Glomerular visceral epithelial cell (primary cell): ENCODE measurements at regions not wholly inside any gene's neighbourhood (a gene's known extent, or its start where the extent isn't known, plus 50 kb on each side); places are given as distances from the start of the nearest gene placed in this dataset.

Source experiments
- DNase-seq: peaks from one replicate; pipeline ENCODE4 v3.0.0-alpha.2; 2016; ENCODE audit errors: extremely low spot score

DNA sequence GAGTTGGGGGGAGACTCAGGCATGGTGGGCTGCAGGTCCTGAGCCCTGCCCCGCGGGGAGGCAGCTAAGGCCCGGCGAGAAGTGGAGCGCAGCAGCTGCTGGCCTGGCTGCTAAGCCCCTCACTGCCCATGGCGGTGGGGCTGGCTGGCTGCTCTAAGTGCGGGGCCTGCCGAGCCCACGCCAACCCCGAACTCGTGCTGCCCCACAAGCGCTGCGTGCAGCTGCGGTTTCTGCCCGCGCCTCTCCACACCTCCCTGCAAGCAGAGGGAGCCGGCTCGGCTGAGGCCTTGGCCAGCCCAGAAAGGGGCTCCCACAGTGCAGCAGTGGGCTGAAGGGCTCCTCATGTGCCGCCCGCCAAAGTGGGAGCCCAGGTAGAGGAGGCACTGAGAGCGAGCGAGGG is 1355.1 kb upstream of the WWC1 start:
- no peak for DNase-seq

- DNase-seq, result no peak
Observed at GRCh38 chr5:166938071-166938470, 1353.4 kb upstream of the WWC1 start.

DNA sequence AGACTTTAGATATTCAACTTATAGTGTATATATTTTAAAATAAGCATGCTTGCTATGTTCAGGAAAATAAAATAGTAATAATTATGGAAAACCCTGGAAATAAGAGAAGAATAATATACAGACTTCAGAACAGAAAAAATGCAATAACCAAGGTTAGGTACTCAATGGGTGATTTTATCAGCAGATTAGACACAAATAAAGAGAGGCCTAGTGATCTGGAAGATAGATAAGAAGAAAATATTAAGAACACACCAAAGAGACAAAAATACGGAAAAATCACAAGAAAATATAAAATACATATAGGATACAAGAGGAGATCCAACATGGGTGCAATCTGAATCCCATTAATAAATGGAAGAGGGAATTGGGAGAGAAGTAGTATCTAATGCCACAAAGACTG is 1348.5 kb upstream of the WWC1 start:
- DNase-seq, result no peak

DNA sequence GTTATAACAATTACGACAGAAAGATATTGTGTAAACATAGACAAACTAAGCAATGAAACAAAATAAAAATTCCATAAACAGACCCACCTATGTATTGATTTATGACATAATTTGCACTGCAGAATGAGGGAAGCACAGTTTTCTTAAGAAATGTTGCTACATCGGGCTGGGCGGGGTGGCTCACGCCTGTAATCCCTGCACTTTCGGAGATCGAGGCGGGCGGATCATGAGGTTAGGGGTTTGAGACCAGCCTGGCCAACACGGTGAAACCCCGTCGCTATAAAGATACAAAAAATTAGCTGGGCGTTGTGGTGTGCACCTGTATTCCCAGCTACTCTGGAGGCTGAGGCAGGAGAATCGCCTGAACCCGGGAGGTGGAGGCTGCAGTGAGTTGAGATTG is 1344.4 kb upstream of the WWC1 start:
- no peak for DNase-seq

- no peak for DNase-seq
Observed at GRCh38 chr5:166948679-166949078, 1342.8 kb upstream of the WWC1 start.

DNA sequence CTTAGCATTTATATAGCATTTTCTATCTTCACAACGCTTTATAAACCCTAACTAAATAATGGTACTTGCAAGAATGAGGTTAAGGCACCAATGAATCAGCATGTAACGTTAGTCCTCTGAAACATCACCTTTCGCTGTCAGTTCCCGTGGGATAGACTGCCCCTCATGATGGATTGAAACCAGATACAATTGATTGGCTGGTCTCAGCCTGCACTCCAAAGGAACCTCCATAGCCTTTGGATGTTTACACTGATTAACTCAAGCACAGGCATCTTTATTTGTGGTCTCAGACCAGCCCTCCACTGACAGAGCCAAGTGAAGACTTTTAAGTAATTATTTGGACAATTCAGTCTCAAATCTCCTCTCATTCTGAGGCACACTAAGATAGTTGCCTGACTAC is 1339.4 kb upstream of the WWC1 start:
- DNase-seq, result no peak

DNA sequence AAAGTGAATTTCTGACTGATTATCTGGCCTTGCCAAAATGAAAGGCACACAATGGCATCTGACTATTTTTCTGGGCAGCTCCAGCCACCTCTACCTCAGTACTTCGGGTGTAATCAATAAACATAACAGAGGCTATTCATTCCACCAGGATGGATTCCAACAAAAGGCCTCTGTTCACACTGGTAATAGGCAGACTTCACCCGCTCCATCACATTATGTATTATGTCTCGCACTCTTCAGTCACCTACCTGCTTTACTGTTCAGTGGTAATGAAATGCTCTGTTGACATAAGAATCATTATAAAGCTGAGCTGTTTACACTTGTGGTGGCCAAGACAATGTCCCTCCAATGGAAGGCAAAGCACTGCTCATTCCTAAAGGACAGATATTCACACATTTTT is 1333.7 kb upstream of the WWC1 start:
- DNase-seq, result no peak

- DNase-seq, result no peak
Observed at GRCh38 chr5:166959766-166960165, 1331.7 kb upstream of the WWC1 start.

DNA sequence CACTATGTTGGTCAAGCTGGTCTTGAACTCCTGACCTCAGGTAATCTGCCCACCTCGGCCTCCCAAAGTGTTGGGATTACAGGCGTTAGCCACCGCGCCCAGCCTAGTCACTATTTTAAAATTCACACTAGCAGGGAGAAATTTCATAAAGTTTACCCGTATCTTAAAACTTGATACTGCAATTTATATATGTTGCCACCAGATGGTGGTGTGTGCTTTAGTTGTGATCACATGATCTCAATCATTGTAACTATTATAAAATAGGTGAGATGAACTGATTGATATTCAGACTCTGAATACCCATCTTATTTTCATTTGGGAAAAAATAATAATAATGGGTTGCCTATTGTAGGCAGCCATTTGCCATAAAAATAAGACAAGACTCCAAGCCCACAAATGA is 1330.4 kb upstream of the WWC1 start:
- no peak for DNase-seq

- DNase-seq, result no peak
Observed at GRCh38 chr5:166961913-166962312, 1329.5 kb upstream of the WWC1 start.

GRCh38 chr5:166962461-166962860 is 1329.0 kb upstream of the WWC1 start:
- DNase-seq, result no peak

- DNase-seq, result no peak
Observed at GRCh38 chr5:166963596-166963995, 1327.8 kb upstream of the WWC1 start.

DNA sequence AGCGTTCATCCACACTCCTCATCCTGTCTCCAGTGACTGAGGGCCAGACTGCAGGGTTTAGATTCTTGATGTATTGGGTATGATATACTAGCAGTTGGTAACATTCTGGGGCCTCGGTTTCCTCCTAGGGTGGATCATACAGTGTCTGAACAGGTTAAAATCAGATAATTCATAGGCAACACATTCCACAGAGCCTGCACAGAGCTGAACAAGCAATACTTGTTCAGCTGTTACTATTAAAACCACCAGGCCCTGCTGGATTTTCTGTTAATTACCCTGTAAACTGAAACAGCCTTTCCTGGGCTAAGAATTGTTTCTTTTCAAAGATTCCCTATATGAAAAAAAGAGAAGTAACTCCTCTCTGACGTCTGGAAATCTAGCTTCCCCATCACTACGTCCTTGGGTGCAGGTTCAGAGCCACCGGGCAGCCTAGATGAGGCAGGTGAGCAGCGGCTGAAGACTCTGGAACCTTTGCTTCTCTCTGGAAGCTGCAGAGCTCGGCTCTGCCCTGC is 1313.5 kb upstream of the WWC1 start:
- DNase-seq, result no peak

DNA sequence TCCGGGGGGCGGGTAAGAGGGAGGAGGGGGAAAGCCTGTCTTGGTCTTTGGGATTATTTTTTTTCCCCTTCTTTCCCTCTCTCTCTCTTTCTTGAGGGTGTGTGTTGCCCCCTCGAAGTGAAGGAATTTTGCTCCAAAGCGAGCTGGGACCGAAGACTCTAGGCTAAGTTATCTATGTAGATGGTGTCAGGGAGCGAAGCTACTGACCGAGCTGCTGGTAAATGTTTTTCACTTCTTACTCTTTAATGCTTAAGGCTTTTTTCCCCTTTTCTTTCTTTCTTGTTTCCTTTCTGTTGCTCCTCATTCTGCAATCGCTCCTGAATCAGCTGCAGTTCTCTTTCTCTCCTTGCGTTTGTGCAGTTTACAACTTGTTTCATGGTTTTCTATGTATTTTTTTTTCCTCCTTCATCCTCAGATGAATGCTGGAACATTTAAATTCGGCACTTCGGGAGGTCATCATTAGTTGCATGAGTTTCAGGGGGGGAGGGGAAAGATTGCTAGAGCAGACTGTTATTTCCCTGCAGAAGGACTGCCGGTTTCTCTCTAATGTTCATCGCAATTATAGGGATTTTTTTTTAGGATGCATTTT is 1312.0 kb upstream of the WWC1 start:
- DNase-seq, result no peak

DNA sequence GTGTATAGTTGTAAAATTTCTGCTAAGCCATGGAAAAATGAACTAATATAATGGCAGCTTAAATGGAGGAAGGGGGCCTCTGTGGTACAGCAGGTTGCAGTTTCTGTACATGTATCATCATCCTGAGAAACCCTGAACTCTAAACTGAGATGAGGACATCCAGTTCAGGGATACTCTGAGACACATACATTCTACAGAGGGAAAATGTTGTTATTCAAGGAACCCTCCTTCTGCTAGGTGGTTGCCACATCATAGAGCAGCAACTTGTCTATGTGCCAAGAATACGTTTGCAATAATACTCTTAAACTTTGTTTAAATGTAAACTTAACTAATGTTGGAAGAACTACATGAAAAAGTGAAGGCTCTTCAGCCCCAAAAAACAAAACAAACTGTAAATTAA is 1310.8 kb upstream of the WWC1 start:
- no peak for DNase-seq

- DNase-seq, result no peak
Observed at GRCh38 chr5:166982226-166982625, 1309.2 kb upstream of the WWC1 start.

- no peak for DNase-seq
Observed at GRCh38 chr5:166991601-166992000, 1299.8 kb upstream of the WWC1 start.

DNA sequence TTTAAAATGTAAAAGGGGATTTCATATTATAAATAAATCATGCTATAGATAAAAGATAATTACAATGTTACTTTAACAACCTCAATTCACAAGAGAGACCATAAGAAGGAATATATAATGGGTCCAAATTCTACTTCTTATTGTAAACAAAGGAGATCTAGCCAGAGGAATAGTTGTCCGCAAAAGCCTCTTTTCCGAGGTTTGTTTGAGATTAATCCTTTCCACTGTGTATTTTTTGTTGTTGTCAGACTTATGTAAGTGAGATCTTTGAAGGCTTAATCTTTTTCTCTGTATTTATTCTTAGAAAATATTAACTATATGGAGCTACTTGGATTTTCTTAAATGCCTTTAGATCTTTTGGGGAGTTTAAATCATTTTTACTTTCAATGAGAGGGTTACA is 1299.3 kb upstream of the WWC1 start:
- no peak for DNase-seq

DNA sequence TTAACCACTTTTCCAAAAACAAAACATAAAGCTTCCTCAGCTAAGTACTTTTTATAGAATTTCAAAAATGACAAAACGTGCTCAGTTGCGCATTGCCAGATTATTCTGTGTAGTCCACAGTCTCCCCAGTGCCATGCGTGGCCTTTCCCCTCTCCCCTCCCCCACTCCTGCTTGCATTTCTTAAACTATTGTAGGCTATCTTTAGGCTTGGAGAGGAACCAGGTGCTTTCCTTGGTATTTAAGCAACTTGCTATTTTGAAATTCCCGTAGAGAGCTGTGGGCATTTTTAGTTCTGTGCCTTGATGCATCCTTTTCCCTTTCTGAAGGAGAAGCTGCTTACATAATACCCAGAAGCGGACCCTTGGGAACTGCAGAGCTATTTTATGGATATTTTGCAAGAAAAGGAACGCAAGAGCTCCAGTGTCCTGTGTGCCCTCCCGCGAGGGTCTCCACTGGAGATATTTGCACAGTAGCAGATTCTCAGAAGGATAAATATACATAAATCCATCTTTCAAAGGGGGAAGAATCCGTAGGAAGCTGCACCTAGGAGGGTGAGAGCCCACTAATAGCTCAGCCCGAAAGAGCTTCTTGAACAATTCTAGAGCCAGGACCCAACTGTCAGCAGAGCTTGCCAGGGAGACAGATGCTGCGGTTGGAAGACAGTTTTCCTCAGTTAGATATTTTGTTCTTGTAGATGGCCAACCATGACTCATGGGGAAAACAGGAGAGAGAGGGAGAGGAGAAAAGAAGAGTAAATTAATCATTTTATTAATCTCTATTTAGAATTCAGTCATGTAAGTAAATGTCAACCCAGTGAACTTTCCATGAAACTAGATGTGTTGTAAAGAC is 1298.3 kb upstream of the WWC1 start:
- DNase-seq, result no peak

DNA sequence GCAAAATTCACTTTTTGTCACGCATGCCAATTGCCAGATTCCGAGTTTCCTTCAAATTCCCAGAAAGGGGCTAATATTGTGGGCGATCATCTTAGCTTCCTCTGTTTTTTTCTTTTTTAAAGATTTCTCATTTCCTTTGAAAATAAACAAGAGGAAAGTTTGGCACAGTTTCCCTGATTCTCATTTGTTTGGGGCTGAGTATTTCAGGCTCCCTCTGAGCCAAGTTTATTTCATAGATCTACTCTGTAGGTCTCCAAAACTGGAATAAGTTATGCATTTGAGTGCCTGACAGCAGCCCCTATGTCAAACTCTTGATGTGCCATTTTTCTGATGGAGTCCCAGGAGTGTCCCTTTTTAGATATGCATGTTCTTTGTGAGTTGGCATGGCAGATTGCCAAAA is 1297.2 kb upstream of the WWC1 start:
- DNase-seq, result no peak

- DNase-seq, result no peak
Observed at GRCh38 chr5:167001246-167001645, 1290.2 kb upstream of the WWC1 start.

DNA sequence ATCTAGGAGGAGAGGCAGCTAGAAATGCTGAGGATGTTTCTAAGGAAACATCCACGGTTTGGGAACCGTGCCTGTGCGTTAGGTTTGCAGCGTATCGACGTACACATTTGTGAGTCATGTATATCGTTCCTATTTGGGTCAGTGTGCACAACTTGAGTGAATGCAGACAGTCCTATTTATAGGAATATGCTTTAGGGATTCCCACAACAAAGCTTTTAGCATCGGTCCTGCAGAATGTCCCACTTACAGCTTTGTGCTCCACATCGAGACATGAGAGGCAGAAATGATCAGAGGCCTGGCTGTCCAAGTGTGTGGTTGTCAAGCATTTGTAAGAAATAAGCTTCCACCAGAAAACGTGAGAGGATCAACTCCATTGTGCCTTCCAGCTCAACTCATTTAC is 1282.7 kb upstream of the WWC1 start:
- DNase-seq, result no peak

DNA sequence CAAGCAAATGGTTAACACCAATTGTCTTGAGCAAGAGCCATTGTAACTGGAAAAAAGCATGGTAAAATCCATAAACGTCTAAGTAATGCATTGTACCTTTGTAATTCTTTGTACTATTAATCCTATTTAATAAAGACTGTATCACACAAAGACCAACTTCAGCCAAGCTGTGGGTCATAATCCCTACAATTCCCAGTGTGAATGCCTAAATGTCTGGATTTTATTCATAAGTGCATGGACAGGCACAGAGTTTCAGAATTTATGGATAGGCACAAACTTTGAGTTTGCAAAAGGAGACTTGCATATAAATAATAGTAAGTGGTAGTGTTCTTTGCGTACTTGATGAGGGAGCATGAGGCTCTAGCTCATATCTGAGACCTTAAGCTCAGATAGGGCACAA is 1280.2 kb upstream of the WWC1 start:
- DNase-seq, result no peak
